ENCODE measurements at regions not wholly inside any gene's neighbourhood (a gene's known extent, or its start where the extent isn't known, plus 50 kb on each side); places are given as distances from the start of the nearest gene placed in this dataset.

- H3K4me3 Mint-ChIP-seq (ENCODE audit: unreplicated experiment): no peak overlapping the region
- no peaks in the 10 kb centered on the region for H3K4me1 Mint-ChIP-seq (ENCODE audit: unreplicated experiment)
- TF ChIP-seq, protein P1, sequence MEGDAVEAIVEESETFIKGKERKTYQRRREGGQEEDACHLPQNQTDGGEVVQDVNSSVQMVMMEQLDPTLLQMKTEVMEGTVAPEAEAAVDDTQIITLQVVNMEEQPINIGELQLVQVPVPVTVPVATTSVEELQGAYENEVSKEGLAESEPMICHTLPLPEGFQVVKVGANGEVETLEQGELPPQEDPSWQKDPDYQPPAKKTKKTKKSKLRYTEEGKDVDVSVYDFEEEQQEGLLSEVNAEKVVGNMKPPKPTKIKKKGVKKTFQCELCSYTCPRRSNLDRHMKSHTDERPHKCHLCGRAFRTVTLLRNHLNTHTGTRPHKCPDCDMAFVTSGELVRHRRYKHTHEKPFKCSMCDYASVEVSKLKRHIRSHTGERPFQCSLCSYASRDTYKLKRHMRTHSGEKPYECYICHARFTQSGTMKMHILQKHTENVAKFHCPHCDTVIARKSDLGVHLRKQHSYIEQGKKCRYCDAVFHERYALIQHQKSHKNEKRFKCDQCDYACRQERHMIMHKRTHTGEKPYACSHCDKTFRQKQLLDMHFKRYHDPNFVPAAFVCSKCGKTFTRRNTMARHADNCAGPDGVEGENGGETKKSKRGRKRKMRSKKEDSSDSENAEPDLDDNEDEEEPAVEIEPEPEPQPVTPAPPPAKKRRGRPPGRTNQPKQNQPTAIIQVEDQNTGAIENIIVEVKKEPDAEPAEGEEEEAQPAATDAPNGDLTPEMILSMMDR (IDR thresholded peaks at IDR 0.05; ENCODE audit: unreplicated experiment): no peak
- H3K36me3 Mint-ChIP-seq (ENCODE audit: low read depth, unreplicated experiment): no peaks in the 10 kb centered on the region
- H3K27ac Mint-ChIP-seq (ENCODE audit: unreplicated experiment): no peak overlapping the region
- no peak for DNase-seq (ENCODE audit: low spot score)
- no peaks in the 10 kb centered on the region for H3K27me3 Mint-ChIP-seq (ENCODE audit: unreplicated experiment)
- no peaks in the 10 kb centered on the region for H3K9me3 Mint-ChIP-seq (ENCODE audit: unreplicated experiment)
These were observed 182.3 kb downstream of the BLID start for GRCh38 chr11:121933694-121934093.

- no peak overlapping the region for H3K27ac Mint-ChIP-seq (ENCODE audit: unreplicated experiment)
- no peak for DNase-seq (ENCODE audit: low spot score)
- no peaks in the 10 kb centered on the region for H3K9me3 Mint-ChIP-seq (ENCODE audit: unreplicated experiment)
- H3K4me1 Mint-ChIP-seq (ENCODE audit: unreplicated experiment): no peaks in the 10 kb centered on the region
- no peaks in the 10 kb centered on the region for H3K36me3 Mint-ChIP-seq (ENCODE audit: low read depth, unreplicated experiment)
- TF ChIP-seq, protein P1 (IDR thresholded peaks at IDR 0.05; ENCODE audit: unreplicated experiment): no peak
- H3K4me3 Mint-ChIP-seq (ENCODE audit: unreplicated experiment): no peak overlapping the region
- H3K27me3 Mint-ChIP-seq (ENCODE audit: unreplicated experiment): no peaks in the 10 kb centered on the region
These were observed 182.7 kb downstream of the BLID start for GRCh38 chr11:121933294-121933693.

DNA sequence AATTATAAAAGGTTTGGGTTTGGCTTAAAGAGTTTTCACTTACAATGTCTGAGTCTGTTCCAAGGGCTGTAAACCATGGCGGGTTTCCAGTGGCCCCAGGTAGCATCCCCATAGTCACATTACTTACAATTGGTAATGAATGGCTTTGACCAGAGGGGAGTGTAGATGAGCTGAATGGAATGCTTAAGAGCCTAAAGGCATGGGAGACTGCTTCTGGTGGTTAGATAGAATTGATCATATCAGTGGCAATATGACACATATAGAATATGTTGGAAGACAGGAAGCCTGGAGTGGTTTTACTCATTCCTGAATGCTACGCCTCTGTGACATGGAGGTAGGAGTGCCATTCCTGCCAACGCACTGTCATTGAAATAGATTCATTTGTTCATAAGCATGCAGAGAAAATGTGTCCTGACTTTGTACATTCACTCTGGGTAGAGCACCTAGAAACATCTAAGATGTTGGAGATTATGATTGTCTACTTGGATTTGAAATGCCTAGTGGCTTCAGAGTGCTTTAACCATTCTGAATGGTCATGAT, 183.3 kb downstream of the BLID start:
- Mint-ChIP-seq H3K27me3 (ENCODE audit: unreplicated experiment) (no peaks in the 10 kb centered on the region), H3K27ac (ENCODE audit: unreplicated experiment) (no peak overlapping the region), H3K4me1 (ENCODE audit: unreplicated experiment) (no peaks in the 10 kb centered on the region), H3K9me3 (ENCODE audit: unreplicated experiment) (no peaks in the 10 kb centered on the region), H3K36me3 (ENCODE audit: low read depth, unreplicated experiment) (no peaks in the 10 kb centered on the region), H3K4me3 (ENCODE audit: unreplicated experiment) (no peak overlapping the region)
- no peak for DNase-seq (ENCODE audit: low spot score)
- TF ChIP-seq, protein P1 (IDR thresholded peaks at IDR 0.05; ENCODE audit: unreplicated experiment): no peak

GRCh38 chr11:121931748-121932352, 184.2 kb downstream of the BLID start:
- no peak overlapping the region for H3K4me3 Mint-ChIP-seq (ENCODE audit: unreplicated experiment)
- no peaks in the 10 kb centered on the region for H3K36me3 Mint-ChIP-seq (ENCODE audit: low read depth, unreplicated experiment)
- no peaks in the 10 kb centered on the region for H3K27me3 Mint-ChIP-seq (ENCODE audit: unreplicated experiment)
- H3K9me3 Mint-ChIP-seq (ENCODE audit: unreplicated experiment): no peaks in the 10 kb centered on the region
- H3K4me1 Mint-ChIP-seq (ENCODE audit: unreplicated experiment): no peaks in the 10 kb centered on the region
- no peak for DNase-seq (ENCODE audit: low spot score)
- TF ChIP-seq, protein P1 (IDR thresholded peaks at IDR 0.05; ENCODE audit: unreplicated experiment): no peak
- H3K27ac Mint-ChIP-seq (ENCODE audit: unreplicated experiment): no peak overlapping the region

- H3K27ac Mint-ChIP-seq (ENCODE audit: unreplicated experiment): no peak overlapping the region
- H3K9me3 Mint-ChIP-seq (ENCODE audit: unreplicated experiment): no peaks in the 10 kb centered on the region
- H3K27me3 Mint-ChIP-seq (ENCODE audit: unreplicated experiment): no peaks in the 10 kb centered on the region
- no peak overlapping the region for H3K4me3 Mint-ChIP-seq (ENCODE audit: unreplicated experiment)
- TF ChIP-seq, protein P1 (IDR thresholded peaks at IDR 0.05; ENCODE audit: unreplicated experiment): no peak
- no peaks in the 10 kb centered on the region for H3K36me3 Mint-ChIP-seq (ENCODE audit: low read depth, unreplicated experiment)
- DNase-seq (ENCODE audit: low spot score): no peak
- no peaks in the 10 kb centered on the region for H3K4me1 Mint-ChIP-seq (ENCODE audit: unreplicated experiment)
These were observed 184.9 kb downstream of the BLID start for GRCh38 chr11:121931121-121931520.
